Mammary epithelial cell (primary cell): ENCODE measurements at regions not wholly inside any gene's neighbourhood (a gene's known extent, or its start where the extent isn't known, plus 50 kb on each side); places are given as distances from the start of the nearest gene placed in this dataset.

Source experiments
- CTCF ChIP-seq, 2 donors: IDR thresholded peaks in 1 of 2; conservative IDR thresholded peaks in 1 of 2; 2 replicates each; pipeline ENCODE4 v1.5.1; 2011 to 2012; ENCODE audit warnings: inconsistent platforms in 2 of 2, low read length in 2 of 2, mild to moderate bottlenecking in 2 of 2, control low read depth in 1 of 2, low read depth in 1 of 2; ENCODE audit not compliant: insufficient read depth in 1 of 2; ENCODE audit errors: extremely low read depth in 1 of 2
- EZH2 ChIP-seq: IDR thresholded peaks from 2 replicates; pipeline ENCODE4 v1.6.1; 2012; ENCODE audit warnings: low read length, inconsistent platforms, borderline replicate concordance

GRCh38 chr18:75868031-75868430, 440.5 kb upstream of the SMIM21 start:
- TF ChIP-seq CTCF (conservative IDR thresholded peaks at IDR 0.05 in 1 of 2, IDR thresholded peaks at IDR 0.05 in 1 of 2; ENCODE audit: extremely low read depth in 1 of 2, insufficient read depth in 1 of 2, low read depth in 1 of 2, low read length in 2 of 2) (no peak), EZH2 (no peak)
